GM12892 (cell line): ENCODE measurements at regions not wholly inside any gene's neighbourhood (a gene's known extent, or its start where the extent isn't known, plus 50 kb on each side); places are given as distances from the start of the nearest gene placed in this dataset.

Experiments used
- POLR2A ChIP-seq: IDR thresholded peaks from 2 replicates; pipeline ENCODE4 v1.6.1; 2011; ENCODE audit warnings: low read depth, low read length, control low read depth
- POLR2AphosphoS5 ChIP-seq: IDR thresholded peaks from 2 replicates; pipeline ENCODE4 v1.6.1; 2011; ENCODE audit warnings: low read depth, low read length, control low read depth
- TAF1 ChIP-seq: IDR thresholded peaks from 2 replicates; pipeline ENCODE4 v1.6.1; 2011; ENCODE audit warnings: low read depth, mild to moderate bottlenecking, control low read depth, low read length, borderline replicate concordance

GRCh38 chr10:124281666-124282065 is 137.1 kb downstream of the OAT start:
- TF ChIP-seq POLR2AphosphoS5 (no peak), TAF1 (no peak), POLR2A (no peak)
